Loucy (cell line): ENCODE measurements at regions not wholly inside any gene's neighbourhood (a gene's known extent, or its start where the extent isn't known, plus 50 kb on each side); places are given as distances from the start of the nearest gene placed in this dataset.

Experiments
- CTCF ChIP-seq: fragments of 200-600 bp; sonication (generic); conservative IDR thresholded peaks from 2 replicates; pipeline ENCODE4 v1.5.1; 2014; ENCODE audit warnings: mild to moderate bottlenecking, antibody characterized with exemption, low read length
- EZH2phosphoT487 ChIP-seq: fragments of 200-600 bp; IDR thresholded peaks from 2 replicates; pipeline ENCODE4 v1.6.1; 2018; ENCODE audit warnings: antibody characterized with exemption, mild to moderate bottlenecking, moderate library complexity, borderline replicate concordance

- TF ChIP-seq CTCF = no peak
- TF ChIP-seq EZH2phosphoT487 = no peak
Measured at GRCh38 chr11:69572233-69572860, 68.6 kb upstream of the CCND1 start.
